ENCODE measurements at regions not wholly inside any gene's neighbourhood (a gene's known extent, or its start where the extent isn't known, plus 50 kb on each side); places are given as distances from the start of the nearest gene placed in this dataset.
A peak's percentile ranks its signal among the peaks of the same experiment; 100 is the strongest.

- H3K4me3 ChIP-seq (ENCODE audit: low read length) = no peak overlapping the region
- intact Hi-C loops (cut with micrococcal nuclease) = no loop called here
- H3K4me1 Mint-ChIP-seq = no peaks in the 10 kb centered on the region
- peaks cover 0 to 2% of the 10 kb centered on the region in 2 donors for H3K9me3 Mint-ChIP-seq
- no peak overlapping the region for H3K27ac ChIP-seq (ENCODE audit: low read length)
- no peaks in the 10 kb centered on the region for H3K36me3 ChIP-seq (ENCODE audit: control insufficient read depth, insufficient read depth, low read length)
- DNase-seq = no peak
- H3K4me3 Mint-ChIP-seq = no peak overlapping the region
- H3K36me3 Mint-ChIP-seq = no peaks in the 10 kb centered on the region
- no peaks in the 10 kb centered on the region for H3K27me3 ChIP-seq (ENCODE audit: control insufficient read depth, insufficient read depth, low read length)
- no peak overlapping the region for H3K27ac Mint-ChIP-seq
- no peak for ATAC-seq
- no peak for TF ChIP-seq CTCF (IDR thresholded peaks at IDR 0.05)
- no peaks in the 10 kb centered on the region for H3K4me1 ChIP-seq (ENCODE audit: control insufficient read depth, insufficient read depth, low read length)
- peaks cover 7% of the 10 kb centered on the region for H3K9me3 ChIP-seq (ENCODE audit: control insufficient read depth, insufficient read depth, low read length)
- H3K27me3 Mint-ChIP-seq (ENCODE audit: low read depth in 2 of 2) = no peaks in the 10 kb centered on the region
- WGBS (ENCODE audit: insufficient coverage) = 95% methylated on average over 16 of the region's 22 CpGs
Observed at GRCh38 chr22:48665311-48665995, 1162.2 kb downstream of the BRD1 start.

- Mint-ChIP-seq H3K27me3 (ENCODE audit: low read depth in 2 of 2) (no peaks in the 10 kb centered on the region), H3K36me3 (no peaks in the 10 kb centered on the region), H3K27ac (no peak overlapping the region), H3K4me1 (no peaks in the 10 kb centered on the region), H3K4me3 (no peak overlapping the region), H3K9me3 (peaks cover 0 to 2% of the 10 kb centered on the region in 2 donors)
- Histone ChIP-seq H3K4me1 (ENCODE audit: control insufficient read depth, insufficient read depth, low read length) (no peaks in the 10 kb centered on the region), H3K36me3 (ENCODE audit: control insufficient read depth, insufficient read depth, low read length) (no peaks in the 10 kb centered on the region), H3K27me3 (ENCODE audit: control insufficient read depth, insufficient read depth, low read length) (no peaks in the 10 kb centered on the region), H3K27ac (ENCODE audit: low read length) (no peak overlapping the region), H3K9me3 (ENCODE audit: control insufficient read depth, insufficient read depth, low read length) (peaks cover 7% of the 10 kb centered on the region), H3K4me3 (ENCODE audit: low read length) (no peak overlapping the region)
- intact Hi-C loops (cut with micrococcal nuclease) = no loop called here
- DNase-seq = no peak
- 93% methylated on average over 13 of the region's 13 CpGs for WGBS (ENCODE audit: insufficient coverage)
- no peak for TF ChIP-seq CTCF (IDR thresholded peaks at IDR 0.05)
- ATAC-seq = no peak
Observed at GRCh38 chr22:48664586-48664985, 1163.1 kb downstream of the BRD1 start.

- H3K36me3 Mint-ChIP-seq = no peaks in the 10 kb centered on the region
- peaks cover 0 to 2% of the 10 kb centered on the region in 2 donors for H3K9me3 Mint-ChIP-seq
- H3K4me1 ChIP-seq (ENCODE audit: control insufficient read depth, insufficient read depth, low read length) = no peaks in the 10 kb centered on the region
- no peak overlapping the region for H3K4me3 ChIP-seq (ENCODE audit: low read length)
- peaks cover 7% of the 10 kb centered on the region for H3K9me3 ChIP-seq (ENCODE audit: control insufficient read depth, insufficient read depth, low read length)
- H3K27ac Mint-ChIP-seq = no peak overlapping the region
- ATAC-seq (no peak), DNase-seq (peak in 1 of 2 donors; percentile 11)
- H3K4me3 Mint-ChIP-seq = no peak overlapping the region
- WGBS (ENCODE audit: insufficient coverage) = 74% methylated on average over 5 of the region's 5 CpGs
- intact Hi-C loops (cut with micrococcal nuclease) = no loop called here
- no peaks in the 10 kb centered on the region for H3K27me3 Mint-ChIP-seq (ENCODE audit: low read depth in 2 of 2)
- H3K27ac ChIP-seq (ENCODE audit: low read length) = no peak overlapping the region
- no peaks in the 10 kb centered on the region for H3K36me3 ChIP-seq (ENCODE audit: control insufficient read depth, insufficient read depth, low read length)
- no peak for TF ChIP-seq CTCF (IDR thresholded peaks at IDR 0.05)
- no peaks in the 10 kb centered on the region for H3K4me1 Mint-ChIP-seq
- no peaks in the 10 kb centered on the region for H3K27me3 ChIP-seq (ENCODE audit: control insufficient read depth, insufficient read depth, low read length)
Observed at GRCh38 chr22:48663297-48663696, 1164.4 kb downstream of the BRD1 start.
